GM19372 (cell line): ENCODE measurements at regions not wholly inside any gene's neighbourhood (a gene's known extent, or its start where the extent isn't known, plus 50 kb on each side); places are given as distances from the start of the nearest gene placed in this dataset.

Source experiments
- ATAC-seq: cut with Tn5 transposase; IDR thresholded peaks from one replicate; pipeline ENCODE4 v1.9.1; 2021; ENCODE audit warnings: mild to moderate bottlenecking, low read depth, moderate library complexity; ENCODE audit not compliant: unreplicated experiment

- peak; percentile 53 for ATAC-seq
Measured at GRCh38 chr2:8514796-8515758, 166.8 kb upstream of the ID2 start.

GRCh38 chr2:8515864-8516533 is 165.9 kb upstream of the ID2 start:
- ATAC-seq, result peak; percentile 36

GRCh38 chr2:8517850-8518498 is 163.9 kb upstream of the ID2 start:
- ATAC-seq, result no peak

- ATAC-seq, result no peak
Measured at GRCh38 chr2:8518979-8519668, 162.7 kb upstream of the ID2 start.

- ATAC-seq, result no peak
Measured at GRCh38 chr2:8520791-8521344, 161.0 kb upstream of the ID2 start.

- no peak for ATAC-seq
Measured at GRCh38 chr2:8522687-8523086, 159.2 kb upstream of the ID2 start.

- ATAC-seq, result no peak
Measured at GRCh38 chr2:8524388-8524787, 157.5 kb upstream of the ID2 start.

- ATAC-seq, result no peak
Measured at GRCh38 chr2:8524823-8525222, 157.0 kb upstream of the ID2 start.

GRCh38 chr2:8525236-8525581 is 156.6 kb upstream of the ID2 start:
- ATAC-seq, result no peak

GRCh38 chr2:8525582-8526402 is 156.1 kb upstream of the ID2 start:
- ATAC-seq, result peak; percentile 86

- ATAC-seq, result no peak
Measured at GRCh38 chr2:8526403-8526696, 155.5 kb upstream of the ID2 start.

GRCh38 chr2:8527031-8527430 is 154.8 kb upstream of the ID2 start:
- no peak for ATAC-seq

GRCh38 chr2:8527676-8528075 is 154.2 kb upstream of the ID2 start:
- ATAC-seq, result no peak

GRCh38 chr2:8528863-8529262 is 153.0 kb upstream of the ID2 start:
- ATAC-seq, result no peak

- ATAC-seq, result no peak
Measured at GRCh38 chr2:8529706-8530277, 152.1 kb upstream of the ID2 start.

GRCh38 chr2:8531481-8531880 is 150.4 kb upstream of the ID2 start:
- no peak for ATAC-seq

GRCh38 chr2:8532438-8532837 is 149.4 kb upstream of the ID2 start:
- no peak for ATAC-seq

- ATAC-seq, result no peak
Measured at GRCh38 chr2:8533923-8534322, 147.9 kb upstream of the ID2 start.

- ATAC-seq, result no peak
Measured at GRCh38 chr2:8534386-8534728, 147.5 kb upstream of the ID2 start.
